GM19397 (cell line): ENCODE measurements at regions not wholly inside any gene's neighbourhood (a gene's known extent, or its start where the extent isn't known, plus 50 kb on each side); places are given as distances from the start of the nearest gene placed in this dataset.

Experiments used
- ATAC-seq: cut with Tn5 transposase; IDR thresholded peaks from one replicate; pipeline ENCODE4 v1.9.1; 2021; ENCODE audit warnings: mild to moderate bottlenecking, moderate library complexity; ENCODE audit not compliant: unreplicated experiment

GRCh38 chr11:29782447-29782846 lies 234.4 kb downstream of the KCNA4 start:
- ATAC-seq, result no peak

- no peak for ATAC-seq
Observed at GRCh38 chr11:29781268-29781667, 235.6 kb downstream of the KCNA4 start.

GRCh38 chr11:29780756-29781155 lies 236.1 kb downstream of the KCNA4 start:
- no peak for ATAC-seq

- no peak for ATAC-seq
Observed at GRCh38 chr11:29773656-29774264, 243.1 kb downstream of the KCNA4 start.

- ATAC-seq, result no peak
Observed at GRCh38 chr11:29756871-29757270, 260.0 kb downstream of the KCNA4 start.

DNA sequence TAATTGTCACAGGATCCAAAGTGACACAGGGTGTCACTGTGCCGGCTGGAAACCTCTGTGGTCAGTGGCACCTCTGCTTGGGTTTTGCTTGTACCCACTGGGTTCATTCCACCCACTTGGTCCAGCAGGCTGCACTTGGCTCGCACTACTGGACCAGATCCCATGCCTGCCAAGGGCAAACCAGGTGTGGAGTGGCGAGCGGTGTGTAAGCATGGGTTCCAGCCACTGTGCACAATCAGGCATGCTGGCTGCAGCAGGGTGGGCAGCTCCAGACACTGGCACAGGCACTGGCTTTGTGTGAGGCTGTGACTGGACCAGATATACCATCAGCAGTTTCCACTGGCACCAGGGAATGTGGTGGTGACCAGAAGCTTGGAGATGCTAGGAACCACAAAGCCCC lies 261.4 kb downstream of the KCNA4 start:
- ATAC-seq, result no peak

DNA sequence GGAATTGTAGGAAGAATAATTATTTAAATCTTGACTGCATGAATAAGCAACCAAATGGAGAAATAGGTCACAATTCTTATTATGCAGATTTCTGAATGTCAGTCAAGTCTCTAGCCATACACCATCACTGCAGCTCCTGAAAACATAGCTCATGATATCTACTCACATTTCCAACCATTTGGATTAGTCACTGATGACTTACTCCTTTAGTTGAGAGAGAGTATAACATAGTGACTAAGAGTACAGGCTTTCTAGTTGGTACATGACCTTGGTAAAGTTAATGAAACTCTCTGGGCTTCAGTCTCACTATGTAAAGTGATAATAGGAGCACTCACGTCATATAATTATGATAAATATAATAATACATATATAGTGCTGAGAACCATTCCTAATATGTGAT lies 265.2 kb downstream of the KCNA4 start:
- no peak for ATAC-seq

DNA sequence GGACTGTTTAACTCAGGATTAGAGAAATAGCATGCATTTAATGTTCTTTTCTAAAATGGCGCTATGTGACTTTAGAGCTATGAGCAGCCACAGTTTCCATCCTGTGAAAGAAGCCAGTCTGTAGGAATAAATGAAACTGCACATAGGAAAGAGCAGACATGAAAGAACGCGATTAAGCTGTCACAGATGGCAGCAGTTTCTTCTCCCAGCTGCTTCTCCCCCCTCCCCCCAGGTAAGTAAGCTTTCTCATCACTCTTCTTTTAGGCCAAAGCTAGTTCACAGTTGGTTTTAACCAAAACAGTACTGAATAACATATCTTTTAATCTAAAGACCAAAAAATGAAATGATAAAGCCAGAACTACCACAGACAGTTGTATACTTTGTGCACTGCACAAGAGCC lies 266.4 kb downstream of the KCNA4 start:
- ATAC-seq, result no peak

DNA sequence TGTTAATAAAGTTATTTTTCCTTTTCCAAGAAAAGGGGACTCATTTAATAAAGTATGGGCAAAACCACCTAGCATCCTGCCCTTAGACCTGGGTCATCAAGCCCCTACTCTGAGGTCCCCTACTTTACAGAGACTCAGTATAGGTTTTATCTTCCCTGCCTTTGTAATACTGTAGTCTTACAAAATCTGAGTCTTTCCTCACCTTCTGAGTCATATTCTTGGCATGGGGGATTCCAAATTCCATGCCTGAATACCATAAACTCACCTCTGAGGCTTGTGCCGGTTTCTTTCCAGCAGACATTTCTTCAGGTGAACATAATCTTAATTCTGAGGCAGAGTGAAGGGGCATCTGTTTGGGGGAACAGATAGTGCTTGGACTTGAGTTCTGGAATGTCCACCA lies 282.5 kb downstream of the KCNA4 start:
- ATAC-seq, result no peak

DNA sequence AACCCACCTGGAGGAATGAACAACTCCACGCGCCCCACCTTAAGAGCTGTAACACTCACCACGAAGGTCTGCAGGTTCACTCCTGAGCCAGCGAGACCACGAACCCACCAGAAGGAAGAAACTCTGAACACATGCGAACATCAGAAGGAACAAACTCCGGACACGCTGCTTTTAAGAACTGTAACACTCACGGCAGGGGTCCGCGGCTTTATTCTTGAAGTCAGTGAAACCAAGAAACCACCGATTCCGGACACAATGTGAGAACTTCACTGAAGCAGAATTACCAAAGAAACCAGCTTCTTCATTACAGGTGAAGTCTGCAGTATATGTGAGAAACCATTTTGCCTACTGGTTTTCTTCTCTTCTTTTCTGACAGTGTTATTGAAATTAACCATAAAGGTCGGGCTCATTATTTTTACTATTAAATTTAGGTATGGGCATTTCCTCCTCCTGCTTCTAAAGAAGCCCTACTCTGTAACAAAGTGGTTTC lies 303.0 kb downstream of the KCNA4 start:
- ATAC-seq, result no peak

DNA sequence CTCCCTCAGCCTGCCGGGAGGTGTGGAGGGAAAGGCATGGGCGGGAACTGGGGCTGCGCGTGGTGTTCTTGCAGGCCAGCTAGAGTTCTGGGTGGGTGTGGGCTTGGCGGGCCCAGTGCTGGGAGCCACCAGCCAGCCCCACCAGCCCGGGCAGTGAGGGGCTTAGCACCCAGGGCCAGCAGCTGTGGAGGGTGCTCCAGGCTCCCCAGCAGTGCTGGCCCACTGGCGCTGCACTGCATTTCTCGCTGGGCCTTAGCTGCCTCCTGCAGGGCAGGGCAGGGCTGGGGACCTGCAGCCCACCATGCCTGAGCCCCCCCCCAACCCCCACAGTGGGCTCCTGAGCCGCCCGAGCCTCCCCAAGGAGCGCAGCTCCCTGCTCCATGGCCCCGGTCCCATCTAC lies 304.2 kb downstream of the KCNA4 start:
- ATAC-seq, result no peak

DNA sequence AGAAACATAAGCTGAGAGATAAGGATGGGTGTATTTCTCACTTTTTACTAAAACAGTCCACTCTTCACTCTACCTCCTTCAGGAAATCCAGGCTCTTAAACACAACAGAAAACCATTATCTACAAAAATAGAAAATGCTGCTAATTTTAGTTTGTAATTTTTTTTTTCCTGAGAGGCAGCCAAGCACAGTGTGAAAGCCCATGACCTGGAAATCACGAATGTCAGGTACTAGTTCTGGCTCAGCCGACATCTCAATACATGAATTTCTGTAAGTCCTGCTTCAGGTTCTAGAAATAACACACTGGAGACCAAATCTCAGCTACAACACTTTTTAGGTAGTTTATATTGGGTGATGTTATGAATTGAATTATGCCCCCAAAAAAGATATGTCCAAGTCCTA lies 308.9 kb downstream of the KCNA4 start:
- ATAC-seq, result no peak

GRCh38 chr11:29685361-29685760 lies 331.5 kb downstream of the KCNA4 start:
- ATAC-seq, result no peak

GRCh38 chr11:29682856-29683255 lies 334.0 kb downstream of the KCNA4 start:
- ATAC-seq, result no peak

DNA sequence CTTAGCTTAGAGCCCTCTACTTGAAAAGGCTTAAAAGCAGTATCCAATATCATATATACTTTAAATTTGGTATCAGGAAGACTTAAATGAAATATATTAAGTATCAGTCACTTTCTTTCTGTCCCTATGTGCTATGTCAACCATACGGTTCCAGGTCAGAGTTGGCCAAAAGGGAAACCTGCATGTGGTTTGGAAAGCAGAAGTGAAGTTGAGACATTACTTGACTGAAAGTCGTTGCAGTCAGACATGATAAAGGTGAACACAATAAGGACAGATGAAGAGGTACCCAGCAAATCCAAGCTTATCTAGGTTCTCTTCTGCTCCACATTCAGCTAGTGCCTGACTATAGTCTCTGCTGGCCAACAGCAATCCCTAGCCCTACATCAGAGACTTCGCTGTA lies 336.8 kb downstream of the KCNA4 start:
- peak; percentile 87 for ATAC-seq

DNA sequence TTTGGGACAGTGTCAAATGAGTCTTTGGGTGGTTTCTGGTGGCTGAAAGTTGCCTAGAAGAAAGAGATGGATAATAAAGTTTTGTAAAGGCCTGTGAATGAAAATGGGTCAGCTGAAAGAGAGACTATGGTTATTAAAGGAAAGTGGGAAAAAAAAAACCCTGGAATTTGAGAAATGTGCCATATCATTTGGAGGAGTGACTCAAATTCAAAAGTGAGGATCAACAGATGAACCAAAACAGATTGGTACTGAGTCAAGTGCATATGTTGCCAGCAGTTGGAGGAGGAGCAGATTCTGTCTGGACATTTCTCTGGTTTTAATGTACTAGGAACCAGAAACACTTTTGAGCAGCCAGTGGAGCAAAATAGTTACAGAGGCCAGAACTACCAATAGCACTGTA lies 339.8 kb downstream of the KCNA4 start:
- ATAC-seq, result no peak

GRCh38 chr11:29669310-29669709 lies 347.5 kb downstream of the KCNA4 start:
- ATAC-seq, result no peak

DNA sequence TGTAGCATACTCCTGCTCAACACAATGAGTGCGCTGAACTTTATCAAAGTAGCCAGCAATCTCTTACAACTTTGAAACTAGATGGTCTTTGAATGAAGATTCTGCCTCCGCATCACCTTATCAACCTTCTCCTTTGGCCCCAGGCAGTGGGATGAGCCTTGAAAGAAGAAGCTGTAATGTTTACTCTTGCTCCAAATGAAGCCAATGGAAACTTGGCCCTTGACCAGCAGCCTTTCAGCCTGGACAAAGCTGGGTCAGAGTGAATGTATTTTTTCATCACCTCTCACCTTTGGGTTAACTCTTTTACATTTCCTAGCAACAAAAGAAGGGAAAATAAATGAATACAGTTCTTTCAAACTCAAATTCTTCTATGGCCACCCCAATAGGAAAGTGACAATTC lies 359.1 kb downstream of the KCNA4 start:
- no peak for ATAC-seq

DNA sequence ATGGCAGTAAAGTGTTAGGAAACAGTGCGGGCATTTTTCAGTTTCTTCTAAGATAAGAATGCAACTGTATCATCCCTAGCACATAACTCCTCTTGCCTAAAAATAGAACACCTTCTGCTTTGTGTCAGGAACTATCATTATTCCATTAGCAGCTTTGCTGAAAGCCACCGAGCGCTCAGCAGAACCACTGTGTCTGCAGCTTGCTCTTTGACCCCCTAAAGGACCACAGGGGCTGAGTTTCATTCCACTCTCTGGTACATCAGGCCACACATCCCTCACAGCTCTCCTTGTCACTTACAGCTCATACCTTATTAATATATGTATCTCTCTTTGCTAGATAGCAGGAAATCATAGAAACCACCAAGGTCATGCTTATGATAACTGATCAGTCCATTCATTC lies 360.2 kb downstream of the KCNA4 start:
- no peak for ATAC-seq

DNA sequence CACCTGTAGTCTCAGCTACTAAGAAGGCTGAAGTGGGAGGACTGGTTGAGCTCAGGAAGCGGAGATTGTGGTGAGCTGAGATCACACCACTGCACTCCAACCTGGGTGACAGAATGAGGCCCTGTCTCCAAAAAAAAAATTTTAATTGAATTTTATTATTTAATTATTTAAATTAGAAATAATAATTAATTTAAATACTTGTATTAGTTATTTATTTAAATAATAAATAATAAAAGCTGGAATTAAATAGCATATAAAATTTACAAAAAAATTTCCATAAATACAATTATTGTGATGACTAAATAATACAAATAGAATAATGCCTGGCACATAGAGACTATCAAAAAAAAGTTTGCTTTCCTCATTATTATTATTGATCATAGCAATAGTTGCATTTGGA lies 371.5 kb downstream of the KCNA4 start:
- no peak for ATAC-seq

GRCh38 chr11:29641201-29641600 lies 375.6 kb downstream of the KCNA4 start:
- no peak for ATAC-seq

GRCh38 chr11:29634744-29635143 lies 382.1 kb downstream of the KCNA4 start:
- no peak for ATAC-seq

DNA sequence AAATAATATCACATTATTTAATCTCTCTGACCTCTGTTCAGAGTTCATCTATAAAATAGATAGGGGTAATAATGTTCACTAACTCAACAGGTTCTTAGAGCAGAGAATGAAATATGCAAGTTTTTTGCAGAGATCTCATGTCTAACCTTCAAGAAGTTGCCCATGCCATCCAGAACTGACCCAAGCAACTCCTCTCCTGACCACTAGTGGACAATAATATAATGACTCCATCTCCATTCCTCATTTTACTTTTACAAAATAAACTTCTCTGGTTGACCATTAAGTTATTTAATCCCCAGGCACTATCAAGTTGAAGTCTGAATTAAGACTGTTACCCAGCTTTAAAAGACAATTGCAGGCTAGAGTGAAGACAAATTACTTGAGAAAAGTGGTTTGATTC lies 382.6 kb downstream of the KCNA4 start:
- no peak for ATAC-seq
